Heart left ventricle (tissue), 13 donors: ENCODE measurements at regions not wholly inside any gene's neighbourhood (a gene's known extent, or its start where the extent isn't known, plus 50 kb on each side); places are given as distances from the start of the nearest gene placed in this dataset.

Experiments used
- CTCF ChIP-seq, 12 donors: fragments of 200-600 bp; sonication (generic) in 4 of 12; IDR thresholded peaks; one replicate each; pipeline versions ENCODE4 v1.5.0 to v1.8.0; 2018 to 2022; ENCODE audit warnings: antibody characterized with exemption in 12 of 12, mild to moderate bottlenecking in 5 of 12
- POLR2A ChIP-seq, 2 donors: fragments of 450-650 bp; IDR thresholded peaks; one replicate each; pipeline ENCODE4 v1.6.1; 2017; ENCODE audit warnings: antibody characterized with exemption in 2 of 2, mild to moderate bottlenecking in 2 of 2, moderate library complexity in 2 of 2
- donor health status: ischemic (EF 13 %, LVEDD 7.1; RV severe dilation, severe dysfunction).
- donor health status: DM: no; HTN: yes; CAD: no.
- donor health status: DM: no; HTN: no; CAD: no.
- donor health status: ischemic (EF 25% LVEDD 6.9; RV normal size, moderate dysfunction).
- donor health status: ischemic (EF 25% LVEDD 5.7; RV mildly dilated, moderate dysfunction).
- donor health status: ischemic (EF 35%, LVEDD 5.7; RV mildly dilated, moderate dysfunction).
- donor health status: nonischemic (EF 11% LVEDD 7.7; RV severe dilation, severe dysfunction).
- donor health status: DM: yes; HTN: yes; CAD: no.
- donor health status: PGD.
- donor health status: ischemic (EF 29% LVEDD 5.4; RV normal size, mild dysfunction).
- donor health status: nonischemic (EF 23%, LVEDD 6.1; RV moderate dilation, normal function).

DNA sequence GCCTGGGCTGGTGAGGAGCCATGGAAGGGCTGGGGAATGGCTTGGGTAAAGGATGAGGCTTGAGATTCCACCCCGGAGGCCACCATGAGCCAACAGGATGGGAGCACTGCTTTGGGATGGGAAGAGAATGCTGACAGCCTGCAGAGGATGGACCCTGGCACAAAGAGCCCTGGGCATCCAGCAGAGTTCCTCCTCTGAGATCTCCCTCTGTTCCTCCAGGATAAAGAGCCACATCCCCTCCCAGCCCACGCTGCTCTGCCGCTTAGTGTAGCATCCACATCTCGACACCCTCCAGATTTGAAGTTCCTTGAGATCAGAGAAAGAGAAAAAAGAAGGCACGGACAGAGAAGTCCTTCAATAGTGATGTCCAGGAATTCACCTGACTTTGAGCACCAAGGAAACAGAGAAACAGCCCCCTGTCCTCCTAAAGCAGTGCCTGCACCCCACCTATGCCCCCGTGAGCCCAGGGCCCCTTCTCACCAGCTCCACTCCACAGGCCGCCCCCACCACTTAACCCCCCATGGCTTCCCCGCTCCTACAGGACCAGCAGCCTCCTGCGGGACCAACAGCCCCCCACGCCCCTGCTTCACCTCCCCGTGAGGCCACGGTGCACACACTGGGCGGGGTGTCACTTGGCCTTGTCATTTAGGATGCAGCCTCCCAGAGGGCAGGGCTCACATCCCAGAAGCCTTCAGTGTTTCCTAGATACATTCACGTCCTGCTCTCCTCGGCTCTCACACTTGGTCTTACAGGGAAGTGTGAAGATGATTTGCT is 180.5 kb downstream of the SHANK2 start:
- no peak for TF ChIP-seq CTCF (IDR thresholded peaks at IDR 0.05)
- TF ChIP-seq POLR2A (IDR thresholded peaks at IDR 0.05) = no peak
